ENCODE measurements at regions not wholly inside any gene's neighbourhood (a gene's known extent, or its start where the extent isn't known, plus 50 kb on each side); places are given as distances from the start of the nearest gene placed in this dataset.

GRCh38 chr10:106457522-106457921 is 707.0 kb downstream of the SORCS1 start:
- no peak for DNase-seq

DNA sequence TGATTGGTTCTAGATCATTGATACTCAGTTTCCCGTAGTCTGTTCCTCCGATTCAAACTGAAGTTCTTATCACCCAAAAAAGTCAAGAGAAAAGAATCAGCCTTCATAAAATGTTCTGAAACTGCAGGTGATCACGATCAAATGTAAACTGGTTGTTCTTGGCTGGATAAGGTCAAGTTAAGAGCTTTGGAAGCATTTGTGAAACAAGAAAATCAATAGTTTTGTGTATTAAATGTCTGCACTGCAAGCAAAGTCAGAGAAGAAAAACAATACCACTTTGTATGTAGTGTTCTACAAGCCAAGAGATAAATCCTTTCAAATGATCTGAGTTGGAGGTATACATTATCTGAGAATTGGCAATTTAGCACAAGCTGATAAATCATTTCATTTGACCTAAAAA is 710.3 kb downstream of the SORCS1 start:
- DNase-seq: no peak

DNA sequence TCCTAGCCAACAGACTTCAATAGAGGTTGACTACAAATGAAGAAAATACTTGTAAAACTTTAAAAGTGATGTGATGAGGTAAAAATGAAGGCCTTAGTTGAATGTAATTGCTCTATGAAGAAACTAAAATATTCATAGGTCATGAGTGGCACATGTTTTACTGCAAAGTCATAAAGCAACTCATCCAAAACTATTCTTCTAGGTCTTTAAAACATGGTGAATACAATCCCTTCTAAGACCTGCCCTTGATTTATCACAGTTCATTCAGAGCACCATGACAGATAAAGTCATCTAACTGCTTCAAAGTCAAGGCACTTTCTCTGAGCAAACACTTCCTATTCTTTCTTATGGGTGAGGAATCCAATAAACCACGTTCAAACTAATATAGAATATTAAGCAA is 713.5 kb downstream of the SORCS1 start:
- no peak for DNase-seq

DNA sequence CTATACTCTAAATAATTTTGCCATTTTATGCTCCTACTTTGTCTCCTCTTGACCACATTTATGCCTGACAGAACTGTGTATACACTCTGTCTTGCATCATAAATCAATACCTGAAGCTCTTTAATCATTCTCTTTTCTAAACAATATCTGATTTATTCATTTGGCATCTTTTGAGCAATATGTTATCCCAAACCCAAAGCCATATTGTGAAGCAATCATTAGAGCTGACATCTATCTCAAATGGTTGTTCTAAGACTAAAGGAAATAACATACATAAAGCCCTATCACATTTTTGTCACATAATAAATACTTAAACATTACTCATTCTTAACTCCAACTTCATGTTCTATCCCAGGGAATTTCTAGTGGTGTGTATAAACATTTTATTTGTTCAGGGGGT is 717.6 kb downstream of the SORCS1 start:
- DNase-seq: no peak

GRCh38 chr10:106442223-106442622 is 722.3 kb downstream of the SORCS1 start:
- DNase-seq: no peak

DNA sequence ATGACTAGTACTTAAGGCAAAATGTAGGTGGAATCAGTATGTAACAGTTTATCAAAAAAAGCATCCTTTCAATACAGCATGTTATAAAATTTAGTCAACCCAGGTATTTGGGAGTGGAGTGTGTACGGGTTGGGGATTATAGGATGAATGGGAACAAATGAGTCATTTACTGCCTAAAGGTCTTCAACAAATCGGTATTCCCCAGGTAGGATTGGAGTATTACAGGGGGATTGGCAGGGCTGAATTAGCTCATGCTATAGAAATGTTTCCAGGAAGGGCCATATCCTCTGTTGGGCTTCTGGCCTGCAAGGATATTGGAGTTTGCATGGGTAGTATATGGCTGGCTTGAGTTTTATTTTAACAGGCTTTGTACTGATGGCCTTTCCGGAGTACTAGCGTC is 723.7 kb downstream of the SORCS1 start:
- DNase-seq: no peak

DNA sequence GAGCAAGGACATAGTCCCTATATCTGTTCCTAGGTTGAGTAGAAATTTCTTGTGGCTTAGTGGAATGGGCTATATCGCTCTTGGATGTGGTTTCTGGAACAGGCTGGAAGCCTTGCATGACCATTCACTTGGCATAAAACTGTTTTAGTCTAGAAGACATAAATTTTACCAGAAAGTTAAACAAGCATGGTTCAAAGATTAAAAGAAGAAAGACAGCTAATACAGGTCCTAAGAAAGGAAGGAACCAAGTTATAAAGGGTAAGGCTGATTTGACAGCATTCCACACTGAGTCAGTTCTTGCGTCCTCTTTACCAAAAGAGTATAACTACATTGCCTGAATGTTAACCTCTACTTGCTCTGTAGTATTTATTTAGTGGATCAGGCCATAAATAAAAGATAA is 724.2 kb downstream of the SORCS1 start:
- DNase-seq: no peak

- no peak for DNase-seq
Measured at GRCh38 chr10:106439366-106439765, 725.1 kb downstream of the SORCS1 start.

GRCh38 chr10:106438386-106438785 is 726.1 kb downstream of the SORCS1 start:
- DNase-seq: no peak

DNA sequence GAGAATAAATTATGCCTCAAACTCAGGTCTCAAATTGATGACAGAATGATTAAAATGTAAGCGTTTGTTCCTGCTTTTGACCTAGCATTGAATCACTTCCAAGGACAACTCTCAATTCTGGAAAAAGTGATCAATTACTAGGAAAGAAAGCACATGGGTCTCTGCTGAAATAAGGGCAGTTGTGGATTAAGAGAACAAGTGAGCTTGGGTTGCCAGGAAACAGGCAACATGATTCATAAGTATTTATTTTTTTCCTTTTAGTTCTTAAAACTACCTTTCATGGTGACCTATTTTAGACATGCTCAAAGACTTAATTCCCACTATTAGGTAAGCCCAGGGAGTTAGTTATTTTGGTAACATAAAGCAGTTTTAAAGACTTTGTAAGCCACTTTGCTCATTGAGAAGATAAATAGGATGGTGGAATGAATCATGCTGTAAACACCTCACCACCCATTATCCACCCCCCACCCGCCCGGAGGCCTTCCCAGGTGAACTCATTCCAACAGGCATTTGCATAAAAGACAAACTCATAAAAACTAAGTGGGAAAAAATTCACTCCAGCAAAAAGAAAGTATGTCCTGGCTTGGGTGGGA is 728.3 kb downstream of the SORCS1 start:
- DNase-seq: no peak

DNA sequence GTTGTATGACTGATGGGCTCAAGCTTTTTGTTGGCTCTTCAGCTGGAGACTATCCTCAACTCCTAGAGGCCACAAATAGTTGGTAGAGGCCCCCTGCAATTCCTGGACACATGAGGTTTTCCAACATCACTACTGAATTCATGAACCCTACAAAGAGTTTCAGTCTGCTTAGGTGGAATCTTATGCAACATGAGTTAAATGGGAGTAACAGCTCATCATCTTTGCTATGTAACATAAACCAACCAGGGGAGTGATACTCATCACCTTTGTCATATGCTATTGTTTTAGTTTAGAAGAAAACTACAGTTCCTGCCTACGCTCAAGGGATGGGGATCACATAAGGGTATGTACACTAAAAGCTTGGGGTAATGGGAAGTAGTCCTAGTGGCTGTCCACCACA is 729.4 kb downstream of the SORCS1 start:
- no peak for DNase-seq

- DNase-seq: no peak
Measured at GRCh38 chr10:106424981-106425380, 739.5 kb downstream of the SORCS1 start.

DNA sequence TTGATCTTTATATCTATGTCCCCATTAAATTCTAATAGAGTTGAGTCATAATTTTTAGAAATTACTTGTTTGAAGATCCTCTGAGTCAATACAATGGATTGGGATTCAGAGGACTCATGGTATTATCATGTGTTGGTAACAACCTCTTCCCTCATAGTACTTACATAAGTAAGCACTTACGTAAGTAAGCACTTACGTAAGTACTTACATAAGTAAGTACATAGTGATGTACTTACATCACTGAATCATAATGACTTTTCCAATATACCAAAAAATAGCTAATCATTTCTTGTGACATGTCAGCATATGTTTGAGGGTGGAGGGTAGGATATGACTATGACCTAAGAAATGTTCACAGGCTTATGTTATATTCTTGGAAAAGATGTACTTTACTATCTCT is 740.5 kb downstream of the SORCS1 start:
- DNase-seq: no peak

GRCh38 chr10:106410331-106410730 is 754.2 kb downstream of the SORCS1 start:
- no peak for DNase-seq

GRCh38 chr10:106405141-106405540 is 759.4 kb downstream of the SORCS1 start:
- no peak for DNase-seq

GRCh38 chr10:106402458-106402857 is 762.0 kb downstream of the SORCS1 start:
- no peak for DNase-seq

GRCh38 chr10:106401967-106402366 is 762.5 kb downstream of the SORCS1 start:
- no peak for DNase-seq

- no peak for DNase-seq
Measured at GRCh38 chr10:106401161-106401560, 763.3 kb downstream of the SORCS1 start.

GRCh38 chr10:106399112-106399511 is 765.4 kb downstream of the SORCS1 start:
- DNase-seq: no peak

- no peak for DNase-seq
Measured at GRCh38 chr10:106396192-106396591, 768.3 kb downstream of the SORCS1 start.

DNA sequence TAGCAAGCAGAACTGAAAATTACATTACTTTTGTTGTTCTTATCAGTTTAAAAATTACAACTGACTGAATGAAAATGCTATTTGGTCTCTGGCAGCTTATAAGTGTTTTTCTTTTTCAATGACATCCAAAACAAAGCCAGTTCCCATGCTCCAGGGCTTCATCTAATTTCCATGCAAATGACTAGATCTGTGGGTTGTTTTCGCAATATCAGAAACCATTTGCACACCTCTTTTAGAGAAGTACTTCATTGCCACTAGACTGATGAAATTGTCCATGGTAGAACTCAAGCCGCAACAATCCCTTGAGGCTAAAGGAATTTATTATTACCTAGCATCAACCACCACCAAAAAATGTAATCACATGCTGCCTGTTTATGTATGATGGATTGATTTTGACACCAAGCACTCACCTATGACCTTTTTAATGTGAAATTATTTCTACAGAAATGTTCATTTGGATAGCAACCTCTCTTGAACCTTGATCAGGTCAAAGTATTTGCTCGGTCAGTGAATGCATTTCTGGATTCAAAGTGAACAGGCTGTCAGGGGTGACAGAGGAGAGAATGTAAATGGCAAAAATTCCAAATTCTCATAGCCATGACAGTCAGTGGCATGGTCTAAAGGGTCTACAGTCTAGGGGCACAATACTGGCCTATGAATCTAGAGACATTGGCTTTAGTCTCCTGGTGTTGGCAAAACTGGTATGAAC is 769.3 kb downstream of the SORCS1 start:
- no peak for DNase-seq

- DNase-seq: no peak
Measured at GRCh38 chr10:106392778-106393177, 771.7 kb downstream of the SORCS1 start.

DNA sequence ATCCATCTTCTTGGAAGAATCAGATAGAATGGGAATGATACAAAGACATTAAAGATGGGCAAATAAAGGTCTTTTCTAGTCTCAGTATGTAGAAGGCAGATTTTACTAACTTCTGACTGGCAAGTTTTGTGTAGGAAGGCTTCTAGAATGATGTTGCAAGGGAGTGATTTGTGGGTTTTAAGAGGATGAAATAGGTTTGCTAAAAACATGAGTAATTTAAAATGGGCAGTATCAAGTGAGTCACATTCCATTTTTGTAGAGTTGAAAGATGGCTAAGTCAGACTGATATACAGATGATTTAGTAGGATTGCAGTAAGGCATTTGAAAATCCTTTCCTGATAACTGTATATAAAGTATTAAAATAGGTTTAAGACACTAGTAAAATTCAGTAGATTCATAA is 777.4 kb downstream of the SORCS1 start:
- DNase-seq: no peak

- no peak for DNase-seq
Measured at GRCh38 chr10:106384496-106384895, 780.0 kb downstream of the SORCS1 start.

DNA sequence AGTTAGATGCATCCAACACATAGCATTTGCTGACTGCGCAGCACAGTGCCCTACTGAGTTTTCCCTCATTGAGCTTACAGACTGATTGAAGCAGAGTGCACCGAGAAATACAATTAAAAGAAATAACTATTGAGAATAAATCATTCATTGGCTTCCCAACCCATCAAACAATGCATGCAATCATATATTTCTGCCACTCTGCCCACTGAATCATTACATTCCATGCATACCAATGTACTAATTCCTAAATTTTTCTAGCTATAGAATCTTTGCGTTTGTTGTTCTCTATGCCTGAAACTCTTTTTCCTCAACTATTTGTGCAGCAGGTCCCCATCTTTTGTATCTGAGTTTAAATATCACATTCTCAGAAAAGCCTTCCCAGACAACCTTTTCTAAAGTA is 783.8 kb downstream of the SORCS1 start:
- DNase-seq: no peak

Data from GDM1 (cell line).